Caco-2 (cell line): ENCODE measurements at regions not wholly inside any gene's neighbourhood (a gene's known extent, or its start where the extent isn't known, plus 50 kb on each side); places are given as distances from the start of the nearest gene placed in this dataset.

Experiments
- BruUV-seq: library from RNA; stranded (reverse); fragments of 400-500 nt; replicated peaks from 2 replicates; lab custom pipeline; 2021; lab: Mats Ljungman, UMichigan
- CTCF ChIA-PET: fragments of 300-600 bp; sonication (Branson Sonifier 250); formaldehyde crosslinking; loops from one replicate; lab custom pipeline; 2022; ENCODE audit warnings: antibody characterized with exemption; lab: Charles Lee
- POLR2A ChIA-PET: fragments of 300-600 bp; sonication (Branson Sonifier 250); formaldehyde crosslinking; loops from one replicate; lab custom pipeline; 2022; ENCODE audit warnings: antibody characterized with exemption; lab: Charles Lee
- DNase-seq, 2 experiments: peaks; one replicate each; pipeline versions ENCODE4 v3.0.0 to v3.0.0-alpha.2; 2020 to 2022
- H3K27me3 ChIP-seq: replicated peaks from 2 replicates; pipeline ENCODE4 v1.6.0; 2011; ENCODE audit warnings: low read length; ENCODE audit not compliant: control insufficient read depth, insufficient read depth
- H3K36me3 ChIP-seq: 2 replicates; pipeline ENCODE4 v1.5.1; 2011; ENCODE audit warnings: low read length; ENCODE audit not compliant: control insufficient read depth, insufficient read depth
- H3K4me1 ChIP-seq: fragments of 250-450 bp; sonication (Bioruptor Pico); 2 replicates; pipeline ENCODE4 v1.5.1; 2020; ENCODE audit warnings: mild to moderate bottlenecking
- H3K4me3 ChIP-seq: 2 replicates; pipeline ENCODE4 v1.5.1; 2011; ENCODE audit warnings: low read depth, mild to moderate bottlenecking, control low read depth, low read length
- H3K9me3 ChIP-seq: fragments of 250-450 bp; sonication (Bioruptor Pico); 2 replicates; pipeline ENCODE4 v1.5.1; 2020; ENCODE audit warnings: mild to moderate bottlenecking, moderate library complexity
- H3K27ac Mint-ChIP-seq: one replicate; pipeline ENCODE4 v1.8.0; 2022; ENCODE audit warnings: mixed read lengths; ENCODE audit not compliant: unreplicated experiment
- H3K27me3 Mint-ChIP-seq: one replicate; pipeline ENCODE4 v1.8.0; 2022; ENCODE audit warnings: mixed read lengths; ENCODE audit not compliant: insufficient read depth, unreplicated experiment
- H3K36me3 Mint-ChIP-seq: one replicate; pipeline ENCODE4 v1.8.0; 2022; ENCODE audit warnings: mild to moderate bottlenecking, mixed read lengths; ENCODE audit not compliant: insufficient read depth, unreplicated experiment
- H3K4me1 Mint-ChIP-seq: one replicate; pipeline ENCODE4 v1.8.0; 2022; ENCODE audit warnings: low read depth, mixed read lengths; ENCODE audit not compliant: unreplicated experiment
- H3K4me3 Mint-ChIP-seq: one replicate; pipeline ENCODE4 v1.8.0; 2022; ENCODE audit warnings: mild to moderate bottlenecking, moderate library complexity, mixed read lengths; ENCODE audit not compliant: unreplicated experiment
- H3K9me3 Mint-ChIP-seq: one replicate; pipeline ENCODE4 v1.8.0; 2022; ENCODE audit warnings: mixed read lengths; ENCODE audit not compliant: unreplicated experiment
- intact Hi-C: fragments of 100-400 bp; cut with micrococcal nuclease; formaldehyde crosslinking; loops from one replicate; pipeline ENCODE4 v1.10.0; 2022; ENCODE audit not compliant: unreplicated experiment
- TF ChIP-seq, protein P1 (sequence below), 2 experiments: fragments of 200-600 bp in 1 of 2; IDR thresholded peaks; 1 replicate in 1 of 2; 2 replicates in 1 of 2; pipeline versions ENCODE4 v1.5.1 to v1.8.0; 2011 to 2022; ENCODE audit warnings: antibody characterized with exemption in 1 of 2, control low read depth in 1 of 2, inconsistent platforms in 1 of 2, low read depth in 1 of 2, low read length in 1 of 2, mild to moderate bottlenecking in 1 of 2, moderate library complexity in 1 of 2; ENCODE audit not compliant: insufficient read depth in 1 of 2, severe bottlenecking in 1 of 2, unreplicated experiment in 1 of 2

DNA sequence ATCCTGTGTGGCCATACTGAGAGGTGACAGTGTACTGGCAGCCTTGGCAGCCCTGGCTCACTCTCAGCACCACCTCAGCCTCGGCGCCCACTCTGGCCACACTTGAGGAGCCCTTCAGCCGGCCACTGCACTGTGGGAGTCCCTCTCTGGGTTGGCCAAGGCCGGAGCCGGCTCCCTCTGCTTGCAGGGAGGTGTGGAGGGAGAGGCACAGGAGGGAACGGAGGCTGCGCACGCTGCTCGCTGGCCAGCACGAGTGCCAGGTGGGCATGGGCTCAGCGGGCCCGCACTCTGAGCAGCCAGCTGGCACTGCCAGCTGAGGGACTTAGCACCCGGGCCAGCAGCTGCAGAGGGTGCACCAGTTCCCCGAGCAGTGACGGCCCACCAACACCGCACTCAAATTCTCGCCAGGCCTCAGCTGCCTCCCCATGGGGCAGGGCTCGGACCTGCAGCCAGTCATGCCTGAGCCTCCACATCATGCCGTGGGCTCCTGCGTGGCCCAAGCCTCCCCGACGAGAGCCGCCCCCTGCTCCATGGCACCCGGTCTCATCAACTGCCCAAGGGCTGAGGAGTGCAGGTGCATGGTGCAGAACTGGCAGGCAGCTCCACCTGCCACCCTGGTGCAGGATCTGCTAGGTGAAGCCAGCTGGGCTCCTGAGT, 184.4 kb upstream of the TOX3 start:
- no peaks in the 10 kb centered on the region for H3K27me3 Mint-ChIP-seq

DNA sequence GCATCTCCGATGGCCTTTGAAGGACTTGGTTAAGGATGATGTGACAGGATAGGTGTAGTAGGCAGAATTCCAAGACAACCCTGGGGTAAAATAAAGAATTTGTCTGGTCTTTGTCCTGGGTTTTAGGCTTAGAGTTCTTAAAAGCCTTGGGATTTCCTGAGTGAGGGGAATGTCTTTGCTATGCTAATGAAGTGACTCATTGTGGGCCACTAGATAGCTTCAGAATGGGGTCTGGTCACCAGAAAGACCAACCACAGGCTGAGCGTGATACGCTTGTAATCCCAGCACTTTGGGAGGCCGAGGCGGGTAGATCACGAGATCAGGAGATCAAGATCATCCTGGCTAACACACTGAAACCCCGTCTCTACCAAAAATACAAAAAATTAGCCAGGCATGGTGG, 182.8 kb upstream of the TOX3 start:
- Histone ChIP-seq H3K4me3 (no peak overlapping the region), H3K36me3 (no peaks in the 10 kb centered on the region), H3K4me1 (no peaks in the 10 kb centered on the region), H3K27me3 (no peaks in the 10 kb centered on the region), H3K9me3 (no peaks in the 10 kb centered on the region)
- DNase-seq: no peak
- intact Hi-C loops: no loop called here
- Mint-ChIP-seq H3K27ac (no peak overlapping the region), H3K4me3 (no peak overlapping the region), H3K27me3 (no peaks in the 10 kb centered on the region), H3K36me3 (no peaks in the 10 kb centered on the region), H3K4me1 (no peaks in the 10 kb centered on the region), H3K9me3 (no peaks in the 10 kb centered on the region)
- TF ChIP-seq, protein P1, sequence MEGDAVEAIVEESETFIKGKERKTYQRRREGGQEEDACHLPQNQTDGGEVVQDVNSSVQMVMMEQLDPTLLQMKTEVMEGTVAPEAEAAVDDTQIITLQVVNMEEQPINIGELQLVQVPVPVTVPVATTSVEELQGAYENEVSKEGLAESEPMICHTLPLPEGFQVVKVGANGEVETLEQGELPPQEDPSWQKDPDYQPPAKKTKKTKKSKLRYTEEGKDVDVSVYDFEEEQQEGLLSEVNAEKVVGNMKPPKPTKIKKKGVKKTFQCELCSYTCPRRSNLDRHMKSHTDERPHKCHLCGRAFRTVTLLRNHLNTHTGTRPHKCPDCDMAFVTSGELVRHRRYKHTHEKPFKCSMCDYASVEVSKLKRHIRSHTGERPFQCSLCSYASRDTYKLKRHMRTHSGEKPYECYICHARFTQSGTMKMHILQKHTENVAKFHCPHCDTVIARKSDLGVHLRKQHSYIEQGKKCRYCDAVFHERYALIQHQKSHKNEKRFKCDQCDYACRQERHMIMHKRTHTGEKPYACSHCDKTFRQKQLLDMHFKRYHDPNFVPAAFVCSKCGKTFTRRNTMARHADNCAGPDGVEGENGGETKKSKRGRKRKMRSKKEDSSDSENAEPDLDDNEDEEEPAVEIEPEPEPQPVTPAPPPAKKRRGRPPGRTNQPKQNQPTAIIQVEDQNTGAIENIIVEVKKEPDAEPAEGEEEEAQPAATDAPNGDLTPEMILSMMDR (IDR thresholded peaks at IDR 0.05; ENCODE audit: insufficient read depth in 1 of 2, low read depth in 1 of 2, low read length in 1 of 2, severe bottlenecking in 1 of 2, unreplicated experiment in 1 of 2): no peak
- ChIA-PET POLR2A (no interaction called here), CTCF (no interaction called here)
- BruUV-seq: no TSS peak

More for the DNA sequence above, 184.4 kb upstream of the TOX3 start:
- no peak overlapping the region for H3K27ac Mint-ChIP-seq
- H3K9me3 ChIP-seq: no peaks in the 10 kb centered on the region
- H3K27me3 ChIP-seq: no peaks in the 10 kb centered on the region
- H3K36me3 Mint-ChIP-seq: no peaks in the 10 kb centered on the region
- intact Hi-C loops: no loop called here
- BruUV-seq: no TSS peak
- no peak for DNase-seq
- POLR2A ChIA-PET: no interaction called here
- TF ChIP-seq, protein P1 (IDR thresholded peaks at IDR 0.05; ENCODE audit: insufficient read depth in 1 of 2, low read depth in 1 of 2, low read length in 1 of 2, severe bottlenecking in 1 of 2, unreplicated experiment in 1 of 2): no peak
- H3K4me1 ChIP-seq: no peaks in the 10 kb centered on the region
- H3K4me1 Mint-ChIP-seq: no peaks in the 10 kb centered on the region
- no peaks in the 10 kb centered on the region for H3K9me3 Mint-ChIP-seq
- CTCF ChIA-PET: no interaction called here
- no peak overlapping the region for H3K4me3 ChIP-seq
- H3K36me3 ChIP-seq: no peaks in the 10 kb centered on the region
- H3K4me3 Mint-ChIP-seq: no peak overlapping the region

DNA sequence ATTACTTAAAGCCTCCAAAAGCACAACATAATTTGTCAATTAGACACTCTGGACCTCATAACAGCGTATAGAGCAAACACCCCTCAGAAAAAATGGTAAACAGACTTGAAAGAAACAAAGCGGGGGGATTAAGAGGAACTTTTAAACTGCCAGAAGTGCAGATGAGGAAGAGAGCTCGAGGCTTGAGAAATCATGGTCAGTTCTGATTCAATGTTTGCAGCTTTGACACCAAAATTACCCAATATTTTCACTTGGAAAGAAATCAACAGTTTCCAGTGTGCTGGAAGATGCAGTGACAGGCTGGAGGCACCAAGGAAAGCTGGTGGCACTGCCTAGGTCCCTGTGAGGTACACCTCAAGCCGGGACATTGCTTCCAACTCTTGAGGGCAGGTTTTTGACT, 180.9 kb upstream of the TOX3 start:
- no peaks in the 10 kb centered on the region for H3K36me3 ChIP-seq
- ChIA-PET CTCF (no interaction called here), POLR2A (no interaction called here)
- TF ChIP-seq, protein P1 (IDR thresholded peaks at IDR 0.05; ENCODE audit: insufficient read depth in 1 of 2, low read depth in 1 of 2, low read length in 1 of 2, severe bottlenecking in 1 of 2, unreplicated experiment in 1 of 2): no peak
- H3K27me3 ChIP-seq: no peaks in the 10 kb centered on the region
- H3K4me3 Mint-ChIP-seq: no peak overlapping the region
- no peaks in the 10 kb centered on the region for H3K9me3 ChIP-seq
- no peaks in the 10 kb centered on the region for H3K4me1 ChIP-seq
- H3K4me3 ChIP-seq: no peak overlapping the region
- no peak for DNase-seq
- intact Hi-C loops: no loop called here
- H3K4me1 Mint-ChIP-seq: no peaks in the 10 kb centered on the region
- H3K27ac Mint-ChIP-seq: no peak overlapping the region
- no peaks in the 10 kb centered on the region for H3K9me3 Mint-ChIP-seq
- BruUV-seq: no TSS peak
- H3K36me3 Mint-ChIP-seq: no peaks in the 10 kb centered on the region
- H3K27me3 Mint-ChIP-seq: peaks cover 2% of the 10 kb centered on the region
